Transverse colon (tissue), 4 donors: ENCODE measurements at regions not wholly inside any gene's neighbourhood (a gene's known extent, or its start where the extent isn't known, plus 50 kb on each side); places are given as distances from the start of the nearest gene placed in this dataset.

Experiments
- DNase-seq: peaks from one replicate; pipeline ENCODE4 v3.0.0-alpha.2; 2019
- H3K27ac ChIP-seq, 4 donors: fragments of 200-600 bp; sonication (generic); 2 replicates each; pipeline ENCODE4 v1.5.1; 2016 to 2018; ENCODE audit warnings: inconsistent platforms in 4 of 4
- H3K27me3 ChIP-seq: fragments of 200-600 bp; sonication (generic); 2 replicates; pipeline ENCODE4 v1.5.1; 2017; ENCODE audit warnings: inconsistent platforms
- H3K36me3 ChIP-seq, 4 donors: fragments of 200-600 bp; sonication (generic); 2 replicates each; pipeline ENCODE4 v1.5.1; 2017 to 2019; ENCODE audit warnings: inconsistent platforms in 4 of 4
- H3K4me1 ChIP-seq, 4 donors: fragments of 200-600 bp; sonication (generic); 2 replicates each; pipeline ENCODE4 v1.5.1; 2017 to 2020; ENCODE audit warnings: inconsistent platforms in 4 of 4
- H3K4me3 ChIP-seq, 4 donors: fragments of 200-600 bp; sonication (generic); 1 replicate in 1 of 4; 2 replicates in 3 of 4; pipeline versions ENCODE4 v1.5.1 to v1.6.1; 2017 to 2019; ENCODE audit warnings: inconsistent platforms in 4 of 4
- H3K9me3 ChIP-seq, 2 donors: fragments of 200-600 bp; sonication (generic); 2 replicates each; pipeline ENCODE4 v1.5.1; 2017 to 2019; ENCODE audit warnings: inconsistent platforms in 2 of 2
- EP300 ChIP-seq: sonication (generic); formaldehyde crosslinking; IDR thresholded peaks from one replicate; pipeline ENCODE4 v1.6.1; 2017; ENCODE audit warnings: antibody characterized with exemption, low read depth
- POLR2A ChIP-seq: fragments of 450-650 bp; IDR thresholded peaks from one replicate; pipeline ENCODE4 v1.6.1; 2016; ENCODE audit warnings: antibody characterized with exemption, mild to moderate bottlenecking, moderate library complexity
- POLR2AphosphoS5 ChIP-seq, 3 donors: sonication (generic); formaldehyde crosslinking; IDR thresholded peaks; one replicate each; pipeline ENCODE4 v1.6.1; 2016; ENCODE audit warnings: antibody characterized with exemption in 3 of 3
- WGBS, 2 donors: methylation state at CpG; one replicate each; pipeline ENCODE4 v1.1.5; 2018; ENCODE audit warnings: low coverage in 1 of 2; 5-methylcytosine and 5-hydroxymethylcytosine counted together
- in situ Hi-C, 4 donors: fragments of 200-750 bp; cut with MboI; loops; one replicate each; pipeline versions ENCODE4 v1.15.0 to v1.15.1; 2017; ENCODE audit warnings: low sequenced_read_pairs in 3 of 4, low pct_ligation_motif_present in 1 of 4, low pct_unique_long_range_greater_than_20kb in 1 of 4
- intact Hi-C: fragments of 100-400 bp; cut with DNase I; formaldehyde crosslinking; loops from one replicate; pipeline ENCODE4 v1.15.1; 2023; ENCODE audit warnings: low total_unique reads
- TF ChIP-seq, protein P1 (sequence below), 5 experiments: fragments of 200-600 bp in 3 of 5; fragments of 450-650 bp in 2 of 5; sonication (generic) in 3 of 5; IDR thresholded peaks; 1 replicate in 2 of 5; 2 replicates in 3 of 5; pipeline ENCODE4 v1.5.1; 2016 to 2017; ENCODE audit warnings: antibody characterized with exemption in 5 of 5, inconsistent platforms in 3 of 5, mild to moderate bottlenecking in 2 of 5, moderate library complexity in 1 of 5

DNA sequence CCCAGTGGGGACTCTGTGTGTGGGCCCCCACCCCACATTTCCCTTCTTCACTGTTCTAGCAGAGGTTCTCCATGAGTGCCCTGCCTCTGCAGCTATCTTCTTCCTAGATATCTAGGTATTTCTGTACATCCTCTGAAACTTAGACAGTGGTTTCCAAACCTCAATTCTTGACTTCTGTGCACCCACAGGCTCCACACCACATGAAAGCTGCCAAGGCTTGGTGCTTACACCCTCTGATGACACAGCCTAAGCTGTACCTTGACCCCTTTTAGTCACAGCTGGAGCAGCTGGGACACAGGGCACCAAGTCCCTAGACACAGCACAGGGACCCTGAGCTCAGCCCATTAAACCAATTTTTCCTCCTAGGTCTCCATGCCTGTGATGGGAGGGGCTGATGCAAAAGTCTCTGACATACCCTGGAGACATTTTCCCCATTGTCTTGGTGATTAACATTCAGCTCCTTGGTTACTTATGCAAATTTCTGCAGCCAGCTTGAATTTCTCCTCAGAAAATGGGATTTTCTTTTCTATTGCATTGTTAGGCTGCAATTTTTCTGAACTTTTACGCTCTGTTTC lies 304.5 kb downstream of the OTOL1 start:
- TF ChIP-seq EP300 = no peak
- no peak for TF ChIP-seq POLR2AphosphoS5 (IDR thresholded peaks at IDR 0.05)
- no peak for TF ChIP-seq POLR2A
- TF ChIP-seq, protein P1, sequence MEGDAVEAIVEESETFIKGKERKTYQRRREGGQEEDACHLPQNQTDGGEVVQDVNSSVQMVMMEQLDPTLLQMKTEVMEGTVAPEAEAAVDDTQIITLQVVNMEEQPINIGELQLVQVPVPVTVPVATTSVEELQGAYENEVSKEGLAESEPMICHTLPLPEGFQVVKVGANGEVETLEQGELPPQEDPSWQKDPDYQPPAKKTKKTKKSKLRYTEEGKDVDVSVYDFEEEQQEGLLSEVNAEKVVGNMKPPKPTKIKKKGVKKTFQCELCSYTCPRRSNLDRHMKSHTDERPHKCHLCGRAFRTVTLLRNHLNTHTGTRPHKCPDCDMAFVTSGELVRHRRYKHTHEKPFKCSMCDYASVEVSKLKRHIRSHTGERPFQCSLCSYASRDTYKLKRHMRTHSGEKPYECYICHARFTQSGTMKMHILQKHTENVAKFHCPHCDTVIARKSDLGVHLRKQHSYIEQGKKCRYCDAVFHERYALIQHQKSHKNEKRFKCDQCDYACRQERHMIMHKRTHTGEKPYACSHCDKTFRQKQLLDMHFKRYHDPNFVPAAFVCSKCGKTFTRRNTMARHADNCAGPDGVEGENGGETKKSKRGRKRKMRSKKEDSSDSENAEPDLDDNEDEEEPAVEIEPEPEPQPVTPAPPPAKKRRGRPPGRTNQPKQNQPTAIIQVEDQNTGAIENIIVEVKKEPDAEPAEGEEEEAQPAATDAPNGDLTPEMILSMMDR (IDR thresholded peaks at IDR 0.05) = no peak
- H3K27me3 ChIP-seq = no peaks in the 10 kb centered on the region
- in situ Hi-C loops = no loop called here
- H3K27ac ChIP-seq = no peak overlapping the region
- intact Hi-C loops = no loop called here
- 38 to 79% methylated on average over 1 of the region's 1 CpG for WGBS, 2 donors
- H3K4me3 ChIP-seq = no peak overlapping the region
- no peaks in the 10 kb centered on the region for H3K36me3 ChIP-seq
- no peaks in the 10 kb centered on the region for H3K4me1 ChIP-seq
- no peaks in the 10 kb centered on the region for H3K9me3 ChIP-seq
- no peak for DNase-seq

DNA sequence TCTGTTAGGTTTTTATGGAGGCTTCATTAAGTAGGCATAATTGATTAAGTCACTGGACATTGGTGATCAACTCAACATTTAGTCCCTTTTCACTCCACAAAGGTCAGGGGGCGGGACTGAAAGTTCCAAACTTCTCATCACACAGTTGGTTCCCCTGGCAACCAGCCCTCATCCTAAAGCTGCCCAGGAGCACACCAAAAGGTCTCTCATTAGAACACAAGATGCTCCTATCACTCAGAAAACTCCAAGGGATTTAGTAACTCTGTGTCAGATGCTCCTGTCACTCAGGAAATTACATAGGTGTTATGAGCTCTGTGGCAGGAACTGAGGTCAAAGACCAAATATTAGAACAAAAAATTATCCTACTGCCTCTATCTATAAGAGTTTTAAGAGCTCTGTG lies 321.5 kb downstream of the OTOL1 start:
- in situ Hi-C loops = no loop called here
- Histone ChIP-seq H3K4me1 (no peaks in the 10 kb centered on the region), H3K27ac (no peak overlapping the region), H3K36me3 (no peaks in the 10 kb centered on the region), H3K27me3 (no peaks in the 10 kb centered on the region), H3K4me3 (no peak overlapping the region), H3K9me3 (no peaks in the 10 kb centered on the region)
- no peak for TF ChIP-seq POLR2AphosphoS5 (IDR thresholded peaks at IDR 0.05)
- TF ChIP-seq, protein P1 (IDR thresholded peaks at IDR 0.05) = no peak
- no peak for TF ChIP-seq POLR2A
- no peak for TF ChIP-seq EP300
- 60 to 77% methylated on average over 1 of the region's 1 CpG for WGBS, 2 donors
- intact Hi-C loops = no loop called here
- no peak for DNase-seq

DNA sequence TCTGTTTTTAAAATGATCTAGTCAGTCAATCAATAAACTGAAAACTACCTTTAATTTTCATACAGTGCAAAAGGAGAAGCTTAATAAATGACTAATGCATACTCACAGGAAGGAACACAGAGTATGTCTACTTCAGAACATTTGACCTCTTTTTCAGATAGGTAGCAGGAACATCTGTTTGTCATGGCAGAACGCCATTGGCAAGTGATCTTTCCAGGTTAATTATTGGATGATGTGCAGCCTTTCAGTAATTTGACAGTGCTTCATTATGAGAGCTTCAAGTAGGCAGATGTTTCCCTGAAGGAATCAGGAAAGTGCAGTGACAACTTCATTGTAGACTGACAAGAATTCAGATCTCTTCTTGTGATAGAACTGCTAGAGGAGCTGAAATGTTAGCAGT lies 325.0 kb downstream of the OTOL1 start:
- intact Hi-C loops = no loop called here
- no peak for DNase-seq

DNA sequence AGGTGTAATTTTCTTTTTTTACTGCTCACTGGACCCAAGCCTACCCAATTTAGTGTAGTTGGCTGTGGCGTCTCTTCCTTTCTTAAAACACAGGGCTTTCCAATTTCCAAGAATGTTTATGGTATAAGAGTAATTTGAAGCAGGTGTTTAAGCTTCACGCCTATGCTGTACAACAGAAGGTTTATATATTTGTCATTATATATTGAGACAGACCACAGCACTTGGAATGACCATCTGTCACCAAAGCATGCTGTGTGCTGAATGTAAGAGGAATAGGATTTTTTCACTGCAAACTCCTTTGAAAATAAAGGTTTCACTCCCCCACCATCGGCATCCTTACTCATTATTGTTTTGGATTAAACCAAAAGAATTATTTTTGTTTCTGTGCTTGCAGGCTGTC lies 325.7 kb downstream of the OTOL1 start:
- intact Hi-C loops (no loop called here), in situ Hi-C loops (no loop called here)
- Histone ChIP-seq H3K4me1 (no peaks in the 10 kb centered on the region), H3K36me3 (no peaks in the 10 kb centered on the region), H3K4me3 (no peak overlapping the region), H3K9me3 (no peaks in the 10 kb centered on the region), H3K27ac (no peak overlapping the region), H3K27me3 (no peaks in the 10 kb centered on the region)
- 29 to 32% methylated on average over 3 of the region's 3 CpGs for WGBS, 2 donors
- TF ChIP-seq POLR2A (no peak), EP300 (no peak), POLR2AphosphoS5 (IDR thresholded peaks at IDR 0.05) (no peak)
- TF ChIP-seq, protein P1 (IDR thresholded peaks at IDR 0.05) = no peak
- DNase-seq = no peak

More for the DNA sequence above, 325.0 kb downstream of the OTOL1 start:
- no peaks in the 10 kb centered on the region for H3K4me1 ChIP-seq
- no peaks in the 10 kb centered on the region for H3K9me3 ChIP-seq
- TF ChIP-seq POLR2A (no peak), EP300 (no peak), POLR2AphosphoS5 (IDR thresholded peaks at IDR 0.05) (no peak)
- TF ChIP-seq, protein P1 (IDR thresholded peaks at IDR 0.05) = no peak
- WGBS, 2 donors = 25 to 50% methylated on average over 1 of the region's 1 CpG
- H3K27me3 ChIP-seq = no peaks in the 10 kb centered on the region
- H3K36me3 ChIP-seq = no peaks in the 10 kb centered on the region
- no peak overlapping the region for H3K27ac ChIP-seq
- in situ Hi-C loops = no loop called here
- H3K4me3 ChIP-seq = no peak overlapping the region
